ENCODE measurements at regions not wholly inside any gene's neighbourhood (a gene's known extent, or its start where the extent isn't known, plus 50 kb on each side); places are given as distances from the start of the nearest gene placed in this dataset.
"Not testable (repeated sequence)": the region's sequence is repeated elsewhere in the genome, so short reads cannot be mapped to it uniquely, and the experiment has no call there.

DNA sequence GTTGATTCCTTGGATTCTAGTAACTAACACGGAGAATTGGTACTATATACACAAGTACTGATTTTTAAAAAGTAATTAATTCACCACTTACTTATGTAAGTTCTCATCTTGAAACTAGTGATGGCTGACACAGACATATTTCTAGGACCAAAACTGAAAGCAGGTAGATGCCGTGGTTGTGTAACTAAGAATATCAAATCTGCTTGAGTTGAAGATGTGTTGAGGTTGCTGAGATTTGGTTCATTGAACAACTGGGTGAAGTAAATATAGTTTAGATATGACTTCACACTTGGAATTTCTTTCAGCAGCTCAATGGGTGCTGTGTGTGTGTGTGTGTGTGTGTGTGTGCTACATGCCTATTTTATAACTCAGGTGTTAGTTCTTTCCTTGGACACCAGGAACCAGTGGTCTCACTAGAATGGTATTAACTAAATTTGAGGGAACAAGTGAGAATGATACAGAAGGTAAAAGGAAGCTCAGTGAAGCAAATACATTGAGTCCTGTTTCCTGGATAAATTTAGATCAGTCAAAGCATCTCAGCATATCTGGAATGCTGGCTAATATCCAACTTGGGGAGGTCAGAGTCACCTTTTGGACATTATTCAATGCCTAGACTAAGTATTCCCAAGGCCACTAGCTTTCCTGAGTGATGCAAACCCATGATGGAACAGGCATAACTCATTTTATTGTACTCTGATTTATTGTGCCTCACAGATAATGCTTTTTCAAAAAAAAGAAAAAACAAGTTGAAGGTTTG lies 110.7 kb upstream of the ZEB2 start:
- intact Hi-C loops (cut with DNase I): no loop called here
- no peak for DNase-seq

DNA sequence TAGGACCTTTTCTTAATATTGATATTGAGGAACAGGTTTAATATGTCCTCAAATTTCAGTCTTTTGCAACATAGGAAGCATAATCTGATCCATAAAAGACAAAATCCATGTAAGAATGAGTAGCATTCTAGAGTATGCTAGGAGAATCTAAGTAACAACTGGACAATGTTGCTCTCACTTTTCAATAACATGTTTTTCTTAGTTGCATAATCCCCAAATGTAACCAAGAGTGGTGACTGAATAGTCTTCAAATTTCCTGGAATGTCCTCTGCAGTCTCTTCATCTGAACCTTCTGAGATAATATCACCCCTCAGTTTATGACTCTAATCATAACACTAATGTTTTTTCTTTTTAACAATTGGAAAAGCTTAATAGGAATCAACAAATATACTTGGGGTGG lies 110.0 kb upstream of the ZEB2 start:
- intact Hi-C loops (cut with DNase I): no loop called here
- DNase-seq: no peak

DNA sequence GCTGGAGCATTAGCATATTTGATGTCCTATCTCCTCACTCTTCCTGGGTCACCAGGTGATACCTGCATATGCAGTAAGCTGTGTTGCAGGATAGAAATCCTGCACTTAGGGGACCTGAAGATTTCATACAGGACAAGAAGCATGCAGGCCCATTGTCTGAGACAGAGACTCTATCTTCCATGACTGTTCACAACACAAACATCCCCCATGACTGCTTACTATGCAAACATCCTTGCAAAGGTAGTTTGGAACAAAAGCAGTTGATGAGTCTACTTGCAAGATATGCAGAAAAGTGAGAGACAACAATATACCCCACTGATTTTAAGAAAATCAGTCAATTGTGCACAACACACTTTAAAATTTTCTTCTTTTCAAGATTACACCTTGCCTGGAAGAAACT lies 108.6 kb upstream of the ZEB2 start:
- intact Hi-C loops (cut with DNase I): no loop called here
- DNase-seq: no peak

GRCh38 chr2:144625626-144626025 lies 105.7 kb upstream of the ZEB2 start:
- intact Hi-C loops (cut with DNase I): no loop called here

GRCh38 chr2:144625226-144625625 lies 105.3 kb upstream of the ZEB2 start:
- DNase-seq: no peak
- intact Hi-C loops (cut with DNase I): no loop called here

More at GRCh38 chr2:144625626-144626025, 105.7 kb upstream of the ZEB2 start:
- DNase-seq: no peak

DNA sequence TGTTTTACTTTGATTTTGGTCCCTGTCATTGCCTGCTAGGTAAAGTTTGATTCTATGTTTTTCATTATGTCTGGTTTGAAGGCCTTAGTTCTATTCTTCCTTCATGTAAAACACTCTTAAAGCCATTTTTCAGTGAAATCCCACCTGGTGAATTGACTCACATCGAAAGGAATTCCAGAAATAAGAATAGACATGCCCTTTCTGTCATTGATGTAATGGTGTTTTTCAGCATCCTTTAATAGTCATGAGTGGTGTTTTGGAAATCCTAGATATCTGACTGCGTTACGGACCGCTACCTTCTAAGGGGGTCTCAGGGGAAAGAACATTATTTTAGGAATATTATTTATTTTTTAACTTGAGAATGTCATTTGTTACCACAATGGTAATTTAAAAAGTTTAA lies 104.5 kb upstream of the ZEB2 start:
- intact Hi-C loops (cut with DNase I): no loop called here
- no peak for DNase-seq

DNA sequence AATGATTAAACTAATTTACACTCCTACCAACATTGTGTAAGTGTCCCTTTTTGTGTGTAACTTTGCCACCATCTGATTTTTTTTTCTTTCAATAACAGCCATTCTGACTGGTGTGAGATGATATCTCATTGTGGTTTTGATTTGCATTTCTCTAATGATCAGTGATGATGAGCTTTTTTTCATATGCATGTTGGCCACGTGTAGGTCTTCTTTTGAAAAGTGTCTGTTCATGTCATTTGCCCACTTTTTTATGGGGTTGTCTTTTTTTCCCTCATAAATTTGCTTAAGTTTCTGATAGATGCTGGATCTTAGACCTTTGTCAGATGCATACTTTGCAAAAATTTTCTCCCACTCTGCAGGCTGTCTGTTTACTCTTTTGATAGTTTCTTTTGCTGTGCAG lies 102.5 kb upstream of the ZEB2 start:
- intact Hi-C loops (cut with DNase I); DNase-seq: not testable (repeated sequence)

GRCh38 chr2:144621266-144621665 lies 101.3 kb upstream of the ZEB2 start:
- intact Hi-C loops (cut with DNase I): no loop called here
- no peak for DNase-seq

DNA sequence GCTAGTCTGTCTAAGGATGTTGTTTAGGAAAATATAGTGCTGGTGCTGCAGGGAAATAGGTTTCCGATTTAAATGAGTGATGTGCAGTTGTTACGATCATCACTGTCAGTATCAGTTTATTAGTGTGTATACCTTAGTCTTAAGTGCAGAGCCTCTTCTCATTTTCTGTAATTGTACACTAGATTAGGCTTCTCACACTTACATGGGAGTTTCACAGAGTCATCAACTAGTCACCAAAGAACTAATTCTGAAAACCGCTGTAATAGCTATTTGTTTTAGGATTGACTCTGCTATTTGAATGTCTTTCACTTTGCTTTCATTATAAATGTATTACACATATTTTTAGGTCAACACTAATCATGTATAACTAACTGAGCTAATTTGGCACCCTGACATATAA lies 99.8 kb upstream of the ZEB2 start:
- intact Hi-C loops (cut with DNase I): no loop called here
- DNase-seq: no peak

- DNase-seq; intact Hi-C loops (cut with DNase I): not testable (repeated sequence)
These were observed 97.3 kb upstream of the ZEB2 start for GRCh38 chr2:144617171-144617570.

- no peak for DNase-seq
- intact Hi-C loops (cut with DNase I): no loop called here
These were observed 96.1 kb upstream of the ZEB2 start for GRCh38 chr2:144615866-144616565.

DNA sequence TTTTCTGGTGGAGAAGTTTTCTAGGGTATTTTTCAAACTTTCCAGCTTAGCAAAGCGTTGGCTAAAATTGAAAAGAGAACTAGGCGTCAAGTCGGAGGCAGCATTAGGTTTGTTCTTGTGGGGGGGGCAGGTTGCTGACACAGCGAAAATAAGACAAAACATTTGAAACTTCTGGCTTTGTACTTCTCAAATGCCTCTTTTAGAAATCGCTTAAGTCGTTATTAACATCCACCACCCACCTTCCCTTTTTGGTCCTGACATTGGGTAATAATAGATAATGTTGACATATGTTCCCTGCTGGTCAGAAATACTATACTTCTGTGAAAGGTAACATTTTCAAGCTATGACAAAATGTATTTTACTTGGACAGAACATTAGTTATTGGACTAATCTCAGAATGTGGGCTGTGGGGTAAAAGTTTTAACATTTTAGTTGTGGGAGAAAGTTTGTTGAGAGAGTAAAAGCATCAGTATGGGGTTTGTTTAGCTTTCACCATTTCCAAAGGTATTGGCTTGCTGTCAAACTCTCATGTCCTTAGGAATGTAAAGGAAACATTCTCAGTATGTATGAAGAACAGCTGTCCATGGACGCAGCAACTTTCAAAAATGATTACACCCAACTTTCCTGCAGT lies 88.1 kb upstream of the ZEB2 start:
- intact Hi-C loops (cut with DNase I): no loop called here
- peak in 12 of 42 donors; percentile 8 to 49 (median 23) for DNase-seq

DNA sequence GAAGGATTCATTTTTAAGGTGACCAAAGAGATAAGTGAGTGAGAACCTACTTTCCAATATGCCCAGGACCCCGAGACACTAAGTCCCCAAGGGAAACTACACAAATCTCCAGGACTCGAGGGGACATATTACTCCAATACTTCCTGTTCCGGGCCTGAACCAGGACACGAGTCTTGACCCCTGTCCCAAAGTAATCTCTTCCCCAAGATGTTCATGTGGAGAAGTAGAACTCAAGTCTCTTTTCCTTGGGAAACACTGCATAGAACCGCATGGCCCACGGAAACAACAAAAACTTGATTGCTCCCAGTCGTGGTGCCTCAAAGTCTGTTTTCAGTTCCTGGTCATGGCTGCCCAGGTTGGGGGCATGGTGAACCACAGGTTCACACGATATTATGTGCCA lies 87.2 kb upstream of the ZEB2 start:
- intact Hi-C loops (cut with DNase I): no loop called here
- DNase-seq: no peak

- intact Hi-C loops (cut with DNase I): no loop called here
- no peak for DNase-seq
These were observed 86.7 kb upstream of the ZEB2 start for GRCh38 chr2:144606466-144607095.

GRCh38 chr2:144605231-144605840 lies 85.4 kb upstream of the ZEB2 start:
- intact Hi-C loops (cut with DNase I): no loop called here
- DNase-seq: no peak

GRCh38 chr2:144603334-144603733 lies 83.4 kb upstream of the ZEB2 start:
- intact Hi-C loops (cut with DNase I): no loop called here
- no peak for DNase-seq

DNA sequence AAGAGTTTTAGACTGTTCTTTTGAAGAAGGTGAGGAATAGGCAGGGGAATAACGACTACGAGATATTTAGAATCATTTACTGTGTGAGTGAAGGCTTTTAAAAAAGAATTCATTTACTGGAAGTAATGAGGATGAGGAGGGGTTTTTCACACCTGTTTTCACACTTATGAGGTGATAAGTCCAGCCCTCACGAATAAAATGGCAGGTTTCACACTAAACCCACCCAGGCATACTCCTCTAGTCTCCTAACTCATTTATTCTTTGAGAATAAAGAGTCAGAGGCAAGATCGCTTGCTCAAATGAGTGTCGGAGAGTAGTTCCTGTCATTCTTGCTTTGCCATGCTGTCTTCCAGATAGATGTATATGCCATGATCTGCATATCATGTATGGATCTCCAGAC lies 79.0 kb upstream of the ZEB2 start:
- intact Hi-C loops (cut with DNase I): no loop called here
- no peak for DNase-seq

- intact Hi-C loops (cut with DNase I): no loop called here
- no peak for DNase-seq
These were observed 78.1 kb upstream of the ZEB2 start for GRCh38 chr2:144597894-144598593.

GRCh38 chr2:144597388-144597787 lies 77.5 kb upstream of the ZEB2 start:
- intact Hi-C loops (cut with DNase I): no loop called here
- DNase-seq: no peak

All from head of caudate nucleus (tissue), 42 donors.